Stomach (tissue), 8 donors: ENCODE measurements at regions not wholly inside any gene's neighbourhood (a gene's known extent, or its start where the extent isn't known, plus 50 kb on each side); places are given as distances from the start of the nearest gene placed in this dataset.

Source experiments
- DNase-seq, 2 donors: peaks; one replicate each; pipeline versions ENCODE4 v3.0.0 to v3.0.0-alpha.2; 2013 to 2019
- H3K27ac ChIP-seq, 5 donors: fragments of 200-600 bp in 4 of 5; sonication (generic) in 4 of 5; one replicate each; pipeline ENCODE4 v1.5.1; 2013 to 2019; ENCODE audit warnings: mild to moderate bottlenecking in 1 of 5, moderate library complexity in 1 of 5
- H3K27me3 ChIP-seq, 3 donors: fragments of 200-600 bp; sonication (generic); one replicate each; pipeline ENCODE4 v1.5.1; 2017 to 2019; ENCODE audit warnings: mixed run types in 1 of 3
- H3K36me3 ChIP-seq, 4 donors: fragments of 200-600 bp; sonication (generic); 1 replicate in 3 of 4; 2 replicates in 1 of 4; pipeline ENCODE4 v1.5.1; 2016 to 2019
- H3K4me1 ChIP-seq, 4 donors: fragments of 200-600 bp; sonication (generic); one replicate each; pipeline ENCODE4 v1.5.1; 2016 to 2019
- H3K4me3 ChIP-seq, 4 donors: fragments of 200-600 bp; sonication (generic) in 3 of 4; one replicate each; pipeline ENCODE4 v1.5.1; 2016 to 2019; ENCODE audit warnings: mild to moderate bottlenecking in 1 of 4
- H3K9me3 ChIP-seq, 4 donors: fragments of 200-600 bp; sonication (generic); one replicate each; pipeline ENCODE4 v1.5.1; 2016 to 2019
- CTCF ChIP-seq, 7 experiments: fragments of 450-650 bp in 4 of 7; fragments of 200-600 bp in 3 of 7; sonication (generic) in 3 of 7; IDR thresholded peaks; one replicate each; pipeline ENCODE4 v1.5.1; 2016 to 2019; ENCODE audit warnings: antibody characterized with exemption in 7 of 7, control low read depth in 2 of 7, mild to moderate bottlenecking in 1 of 7
- EP300 ChIP-seq: sonication (generic); formaldehyde crosslinking; IDR thresholded peaks from one replicate; pipeline ENCODE4 v1.6.1; 2017; ENCODE audit warnings: antibody characterized with exemption
- POLR2A ChIP-seq, 4 donors: fragments of 450-650 bp; IDR thresholded peaks; one replicate each; pipeline ENCODE4 v1.6.1; 2016; ENCODE audit warnings: antibody characterized with exemption in 4 of 4, control low read depth in 2 of 4, mild to moderate bottlenecking in 1 of 4, moderate library complexity in 1 of 4
- POLR2AphosphoS5 ChIP-seq, 3 donors: sonication (generic); formaldehyde crosslinking; IDR thresholded peaks; one replicate each; pipeline ENCODE4 v1.6.1; 2016; ENCODE audit warnings: antibody characterized with exemption in 3 of 3
- WGBS, 5 donors: extraction: QIAGEN DNeasy Blood & Tissue Kit in 3 of 5; methylation state at CpG; one replicate each; pipeline versions ENCODE4 v1.1.5 to v1.1.7; 2013 to 2018; 5-methylcytosine and 5-hydroxymethylcytosine counted together
- intact Hi-C: fragments of 100-400 bp; cut with DNase I; formaldehyde crosslinking; loops from one replicate; pipeline ENCODE4 v1.15.1; 2023; ENCODE audit warnings: low total_unique reads
- donor health status: healthy with polysubstance abuse.
- donor health status: Bipolar disorder and iron deficiency.
- donor health status: healthy.

- no peaks in the 10 kb centered on the region for H3K9me3 ChIP-seq
- no peaks in the 10 kb centered on the region for H3K36me3 ChIP-seq
- H3K27me3 ChIP-seq = no peaks in the 10 kb centered on the region
- H3K4me3 ChIP-seq = no peak overlapping the region
- DNase-seq = no peak
- H3K4me1 ChIP-seq = peaks cover 0 to 21% (median 7%) of the 10 kb centered on the region in 4 donors
- intact Hi-C loops = no loop called here
- WGBS, 5 donors = 75 to 94% (median 88%) methylated on average over 4 of the region's 4 CpGs
- TF ChIP-seq POLR2AphosphoS5 (IDR thresholded peaks at IDR 0.05) (peak in 1 of 3 donors; percentile 55), POLR2A (IDR thresholded peaks at IDR 0.05) (no peak)
- no peak overlapping the region for H3K27ac ChIP-seq
These were observed 58.4 kb upstream of the ATP2C1 start for GRCh38 chr3:130835483-130835882.

- 62 to 71% (median 70%) methylated on average over 2 of the region's 2 CpGs for WGBS, 5 donors
- DNase-seq = peak in 1 of 2 donors; percentile 28
- Histone ChIP-seq H3K4me3 (no peak overlapping the region), H3K9me3 (no peaks in the 10 kb centered on the region), H3K36me3 (no peaks in the 10 kb centered on the region), H3K27ac (peak overlapping the region in 1 of 5 donors; percentile 32), H3K27me3 (no peaks in the 10 kb centered on the region), H3K4me1 (peaks cover 0 to 18% (median 3%) of the 10 kb centered on the region in 4 donors)
- TF ChIP-seq CTCF (IDR thresholded peaks at IDR 0.05) (no peak), POLR2A (IDR thresholded peaks at IDR 0.05) (no peak), EP300 (no peak), POLR2AphosphoS5 (IDR thresholded peaks at IDR 0.05) (no peak)
- intact Hi-C loops = no loop called here
These were observed 54.8 kb upstream of the ATP2C1 start for GRCh38 chr3:130838898-130839600.

- H3K4me1 ChIP-seq = peaks cover 0 to 18% (median under 1%) of the 10 kb centered on the region in 4 donors
- peak in 1 of 2 donors; percentile 37 for DNase-seq
- no peaks in the 10 kb centered on the region for H3K36me3 ChIP-seq
- no peaks in the 10 kb centered on the region for H3K9me3 ChIP-seq
- no peak overlapping the region for H3K4me3 ChIP-seq
- intact Hi-C loops = no loop called here
- no peaks in the 10 kb centered on the region for H3K27me3 ChIP-seq
- TF ChIP-seq POLR2A (IDR thresholded peaks at IDR 0.05) = no peak
- no peak for TF ChIP-seq POLR2AphosphoS5 (IDR thresholded peaks at IDR 0.05)
- no peak for TF ChIP-seq EP300
- no peak for TF ChIP-seq CTCF (IDR thresholded peaks at IDR 0.05)
- H3K27ac ChIP-seq = peak overlapping the region in 1 of 5 donors; percentile 32
- 40 to 58% (median 53%) methylated on average over 4 of the region's 4 CpGs for WGBS, 5 donors
These were observed 54.1 kb upstream of the ATP2C1 start for GRCh38 chr3:130839813-130840212.

- H3K27me3 ChIP-seq = no peaks in the 10 kb centered on the region
- H3K4me3 ChIP-seq = no peak overlapping the region
- H3K27ac ChIP-seq = no peak overlapping the region
- TF ChIP-seq POLR2AphosphoS5 (IDR thresholded peaks at IDR 0.05) = no peak
- no peak for TF ChIP-seq EP300
- no peak for TF ChIP-seq POLR2A (IDR thresholded peaks at IDR 0.05)
- TF ChIP-seq CTCF (IDR thresholded peaks at IDR 0.05) = no peak
- 61 to 78% (median 73%) methylated on average over 2 of the region's 2 CpGs for WGBS, 5 donors
- no peaks in the 10 kb centered on the region for H3K9me3 ChIP-seq
- intact Hi-C loops = no loop called here
- peaks cover 0 to 18% (median 0%) of the 10 kb centered on the region in 4 donors for H3K4me1 ChIP-seq
- no peak for DNase-seq
- no peaks in the 10 kb centered on the region for H3K36me3 ChIP-seq
These were observed 52.5 kb upstream of the ATP2C1 start for GRCh38 chr3:130841357-130841756.

- peak in 1 of 2 donors; percentile 17 for DNase-seq
- 69 to 90% (median 85%) methylated on average over 1 of the region's 1 CpG for WGBS, 5 donors
- no peaks in the 10 kb centered on the region for H3K36me3 ChIP-seq
- H3K4me1 ChIP-seq = peaks cover 0 to 23% (median 0%) of the 10 kb centered on the region in 4 donors
- no peak overlapping the region for H3K4me3 ChIP-seq
- intact Hi-C loops = no loop called here
- H3K27me3 ChIP-seq = no peaks in the 10 kb centered on the region
- H3K9me3 ChIP-seq = no peaks in the 10 kb centered on the region
- peak overlapping the region in 1 of 5 donors; percentile 61 for H3K27ac ChIP-seq
- TF ChIP-seq CTCF (IDR thresholded peaks at IDR 0.05) (no peak), POLR2A (IDR thresholded peaks at IDR 0.05) (no peak), EP300 (no peak), POLR2AphosphoS5 (IDR thresholded peaks at IDR 0.05) (no peak)
These were observed 50.4 kb upstream of the ATP2C1 start for GRCh38 chr3:130843441-130843840.
